MCF 10A (cell line): ENCODE measurements at regions not wholly inside any gene's neighbourhood (a gene's known extent, or its start where the extent isn't known, plus 50 kb on each side); places are given as distances from the start of the nearest gene placed in this dataset.

Source experiments
- BruUV-seq: library from RNA; stranded (reverse); fragments of 400-500 nt; replicated peaks from 2 replicates; lab custom pipeline; 2021; lab: Mats Ljungman, UMichigan
- CTCF ChIA-PET: fragments of 300-600 bp; sonication (Branson Sonifier 250); formaldehyde crosslinking; extraction: SDS; loops from one replicate; lab custom pipeline; 2021; ENCODE audit warnings: antibody characterized with exemption, inconsistent platforms; lab: Yijun Ruan, JAX
- POLR2A ChIA-PET: fragments of 300-600, 350-650 bp; sonication (Branson Sonifier 250); formaldehyde crosslinking; extraction: SDS; loops from one replicate; lab custom pipeline; 2020; ENCODE audit warnings: antibody characterized with exemption, inconsistent platforms; lab: Yijun Ruan, JAX
- DNase-seq: peaks from one replicate; pipeline ENCODE4 v3.0.0-alpha.2; 2018; ENCODE audit not compliant: unreplicated experiment
- H3K27ac Mint-ChIP-seq: one replicate; pipeline ENCODE4 v1.8.0; 2022; ENCODE audit warnings: mild to moderate bottlenecking, low read depth, mixed read lengths; ENCODE audit not compliant: unreplicated experiment
- H3K27me3 Mint-ChIP-seq: one replicate; pipeline ENCODE4 v1.8.0; 2022; ENCODE audit warnings: mixed read lengths; ENCODE audit not compliant: insufficient read depth, unreplicated experiment
- H3K36me3 Mint-ChIP-seq: one replicate; pipeline ENCODE4 v1.8.0; 2022; ENCODE audit warnings: mild to moderate bottlenecking, moderate library complexity, mixed read lengths; ENCODE audit not compliant: insufficient read depth, unreplicated experiment
- H3K4me1 Mint-ChIP-seq: one replicate; pipeline ENCODE4 v1.8.0; 2022; ENCODE audit warnings: mixed read lengths; ENCODE audit not compliant: insufficient read depth, unreplicated experiment
- H3K4me3 Mint-ChIP-seq: one replicate; pipeline ENCODE4 v1.8.0; 2022; ENCODE audit warnings: mild to moderate bottlenecking, moderate library complexity, mixed read lengths; ENCODE audit not compliant: unreplicated experiment
- H3K9me3 Mint-ChIP-seq: one replicate; pipeline ENCODE4 v1.8.0; 2022; ENCODE audit warnings: mixed read lengths; ENCODE audit not compliant: unreplicated experiment
- CTCF ChIP-seq: fragments of 200-600 bp; IDR thresholded peaks from one replicate; pipeline ENCODE4 v1.8.0; 2022; ENCODE audit warnings: antibody characterized with exemption, mild to moderate bottlenecking; ENCODE audit not compliant: unreplicated experiment
- intact Hi-C: fragments of 100-400 bp; cut with micrococcal nuclease; formaldehyde crosslinking; loops from 2 replicates; pipeline ENCODE4 v1.14.1; 2022

DNA sequence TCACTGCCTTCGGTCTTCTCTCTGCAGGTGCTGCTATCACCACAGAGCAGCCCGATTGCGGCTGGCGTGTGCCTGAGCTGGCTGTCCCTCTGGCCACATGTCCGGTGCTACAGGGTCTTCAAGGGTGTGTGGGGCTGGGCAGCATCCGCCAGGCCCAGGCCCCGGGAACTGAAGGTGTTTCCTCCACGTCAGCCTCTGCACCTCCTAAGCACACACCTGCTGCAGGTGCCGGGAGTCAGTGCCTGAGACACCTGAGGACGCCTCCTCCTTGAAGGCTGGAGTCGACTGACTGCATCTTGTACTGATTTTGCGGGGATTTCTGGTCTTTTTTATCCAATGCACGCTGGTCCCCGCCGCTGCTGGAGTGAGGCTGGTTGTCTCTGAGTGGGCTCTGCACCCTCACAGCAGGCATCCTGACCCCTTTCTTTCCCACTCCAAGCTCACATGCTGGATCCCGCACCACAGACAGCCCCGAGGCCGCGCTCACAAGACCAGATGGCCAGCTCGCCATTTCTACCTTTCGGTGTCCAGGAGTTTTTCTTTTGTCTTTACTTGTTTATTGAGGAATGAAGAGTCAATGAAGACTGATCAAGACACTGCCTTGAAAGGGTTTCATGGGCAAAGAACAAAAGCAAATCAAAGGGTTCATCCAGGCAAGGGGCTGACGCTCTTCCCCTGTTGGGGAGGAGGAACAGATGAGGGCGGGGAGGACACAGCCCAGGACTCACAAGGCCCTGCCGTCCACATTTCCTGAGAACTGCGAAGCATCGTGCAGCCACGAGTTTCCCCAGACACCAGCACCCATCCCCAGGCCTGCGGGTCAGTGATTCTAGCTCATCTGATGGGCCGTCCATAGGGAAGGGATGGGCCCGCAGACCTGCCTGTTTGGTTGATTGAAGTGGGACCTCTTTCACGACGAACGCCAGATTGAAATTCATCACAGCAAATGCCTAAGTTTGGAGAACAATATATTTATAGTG lies 203.8 kb upstream of the SOX1 start:
- peaks cover 6% of the 10 kb centered on the region for H3K36me3 Mint-ChIP-seq
- DNase-seq = no peak
- CTCF ChIA-PET = no interaction called here
- no peak overlapping the region for H3K27ac Mint-ChIP-seq
- no TSS peak for BruUV-seq
- H3K9me3 Mint-ChIP-seq = peaks cover 30% of the 10 kb centered on the region
- H3K4me3 Mint-ChIP-seq = no peak overlapping the region
- intact Hi-C loops = no loop called here
- H3K4me1 Mint-ChIP-seq = no peaks in the 10 kb centered on the region
- no peaks in the 10 kb centered on the region for H3K27me3 Mint-ChIP-seq
- POLR2A ChIA-PET = interaction anchor here (0.7 kb wide), 1 partner anchor 22 kb away, joined by 3 read pairs; no protein-coding TSS in a partner anchor
- TF ChIP-seq CTCF = no peak

DNA sequence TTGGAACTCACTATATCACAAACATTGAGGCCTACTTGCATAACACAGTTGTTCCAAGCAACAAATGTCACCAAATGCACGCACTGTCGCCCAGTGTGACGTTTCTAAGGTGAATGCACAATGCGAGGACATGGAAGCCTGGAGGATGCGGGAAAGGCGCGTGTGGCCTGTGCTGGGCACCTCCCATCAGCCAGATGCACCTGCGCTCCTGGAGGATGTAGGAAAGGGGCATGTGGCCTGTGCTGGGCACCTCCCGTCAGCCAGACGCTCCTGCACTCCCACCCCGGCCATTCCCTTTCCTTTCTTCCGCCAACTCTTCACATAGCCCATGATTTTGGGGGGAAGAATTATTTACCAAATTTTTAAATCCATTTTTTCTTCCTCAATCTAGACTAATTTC lies 202.4 kb upstream of the SOX1 start:
- no TSS peak for BruUV-seq
- no peak for DNase-seq
- Mint-ChIP-seq H3K27me3 (no peaks in the 10 kb centered on the region), H3K4me1 (no peaks in the 10 kb centered on the region), H3K27ac (no peak overlapping the region), H3K36me3 (peaks cover 6% of the 10 kb centered on the region), H3K9me3 (peaks cover 44% of the 10 kb centered on the region), H3K4me3 (no peak overlapping the region)
- intact Hi-C loops = no loop called here
- ChIA-PET CTCF (no interaction called here), POLR2A (no interaction called here)
- TF ChIP-seq CTCF = no peak

DNA sequence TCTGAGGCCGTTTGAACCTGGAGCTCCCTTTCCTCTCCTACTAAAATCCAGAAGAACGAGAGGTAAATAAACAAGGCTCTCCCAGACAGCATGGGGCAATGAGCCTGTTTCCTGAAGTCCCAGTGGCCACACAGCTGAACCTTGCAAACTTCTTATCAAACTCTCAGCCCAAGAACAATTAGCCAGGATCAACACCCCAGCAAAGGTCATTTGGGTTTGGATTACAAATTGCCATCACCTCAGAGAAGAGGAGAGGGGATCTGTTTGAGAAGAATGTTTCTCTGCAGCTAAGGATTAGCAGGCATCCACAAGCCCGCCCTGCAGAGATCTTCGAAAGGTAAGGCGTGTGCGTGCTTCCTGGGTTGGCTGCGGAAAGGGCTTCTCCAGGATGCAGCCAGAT lies 201.9 kb upstream of the SOX1 start:
- intact Hi-C loops = no loop called here
- no peak overlapping the region for H3K27ac Mint-ChIP-seq
- peaks cover 6% of the 10 kb centered on the region for H3K36me3 Mint-ChIP-seq
- H3K9me3 Mint-ChIP-seq = peaks cover 44% of the 10 kb centered on the region
- no peak for DNase-seq
- no peak overlapping the region for H3K4me3 Mint-ChIP-seq
- ChIA-PET POLR2A (no interaction called here), CTCF (no interaction called here)
- H3K27me3 Mint-ChIP-seq = no peaks in the 10 kb centered on the region
- TF ChIP-seq CTCF = no peak
- no peaks in the 10 kb centered on the region for H3K4me1 Mint-ChIP-seq
- BruUV-seq = no TSS peak

GRCh38 chr13:111865826-111866225 lies 201.1 kb upstream of the SOX1 start:
- CTCF ChIA-PET = no interaction called here
- no peak overlapping the region for H3K27ac Mint-ChIP-seq
- H3K4me3 Mint-ChIP-seq = no peak overlapping the region
- H3K36me3 Mint-ChIP-seq = no peaks in the 10 kb centered on the region
- DNase-seq = no peak
- H3K9me3 Mint-ChIP-seq = peaks cover 39% of the 10 kb centered on the region
- BruUV-seq = no TSS peak
- intact Hi-C loops = no loop called here
- no peaks in the 10 kb centered on the region for H3K27me3 Mint-ChIP-seq
- H3K4me1 Mint-ChIP-seq = no peaks in the 10 kb centered on the region
- no peak for TF ChIP-seq CTCF
- POLR2A ChIA-PET = no interaction called here
